SK-N-SH (cell line): ENCODE measurements at regions not wholly inside any gene's neighbourhood (a gene's known extent, or its start where the extent isn't known, plus 50 kb on each side); places are given as distances from the start of the nearest gene placed in this dataset.

ENCODE experiments used
- CTCF ChIA-PET: fragments of 300-600, 350-600 bp; formaldehyde crosslinking; extraction: SDS; loops from one replicate; lab custom pipeline; 2021; lab: Yijun Ruan, JAX
- POLR2A ChIA-PET: fragments of 350-600 bp; sonication (Branson Sonifier 250); formaldehyde crosslinking; extraction: SDS; loops from one replicate; lab custom pipeline; 2020; ENCODE audit warnings: antibody characterized with exemption, inconsistent platforms; lab: Yijun Ruan, JAX
- DNase-seq: peaks from one replicate; pipeline ENCODE4 v3.0.0; 2012
- H2AFZ ChIP-seq: fragments of 200-600 bp; sonication (generic); 2 replicates; pipeline ENCODE4 v1.8.1; 2016; ENCODE audit warnings: antibody characterized with exemption, mild to moderate bottlenecking, low read depth
- H3F3A ChIP-seq: fragments of 200-600 bp; sonication (generic); replicated peaks from 2 replicates; pipeline ENCODE3; 2016; ENCODE audit warnings: antibody characterized with exemption, mild to moderate bottlenecking; ENCODE audit not compliant: insufficient read depth
- H3K27ac ChIP-seq, 2 experiments: fragments of 200-500 bp in 1 of 2; fragments of 200-600 bp in 1 of 2; sonication (Bioruptor generic) in 1 of 2; sonication (generic), shearing (Covaris generic) in 1 of 2; 2 replicates each; pipeline versions ENCODE4 v1.5.1 to v1.6.1; 2014 to 2016; ENCODE audit warnings: low read depth in 2 of 2, inconsistent platforms in 1 of 2, low read length in 1 of 2, mild to moderate bottlenecking in 1 of 2, mixed read lengths in 1 of 2
- H3K27me3 ChIP-seq: fragments of 200-600 bp; sonication (generic), shearing (Covaris generic); 2 replicates; pipeline ENCODE4 v1.6.1; 2016; ENCODE audit warnings: mixed run types; ENCODE audit not compliant: insufficient read depth
- H3K36me3 ChIP-seq, 2 experiments: fragments of 200-500 bp in 1 of 2; fragments of 200-600 bp in 1 of 2; sonication (Bioruptor generic) in 1 of 2; sonication (generic) in 1 of 2; replicated peaks in 1 of 2; 2 replicates each; pipeline versions ENCODE3 to v1.5.1; 2014 to 2016; ENCODE audit warnings: low read length in 1 of 2, mild to moderate bottlenecking in 1 of 2; ENCODE audit not compliant: insufficient read depth in 2 of 2, control insufficient read depth in 1 of 2
- H3K4me1 ChIP-seq, 2 experiments: fragments of 200-500 bp in 1 of 2; fragments of 200-600 bp in 1 of 2; sonication (Bioruptor generic) in 1 of 2; sonication (generic), shearing (Covaris generic) in 1 of 2; 2 replicates each; pipeline versions ENCODE4 v1.5.1 to v1.6.1; 2014 to 2016; ENCODE audit warnings: low read depth in 1 of 2, low read length in 1 of 2, mixed run types in 1 of 2; ENCODE audit not compliant: insufficient read depth in 2 of 2, control insufficient read depth in 1 of 2
- H3K4me2 ChIP-seq: fragments of 200-600 bp; sonication (generic), shearing (Covaris generic); 2 replicates; pipeline ENCODE4 v1.6.1; 2017; ENCODE audit warnings: mixed run types
- H3K4me3 ChIP-seq, 2 experiments: fragments of 200-500 bp in 1 of 2; fragments of 200-600 bp in 1 of 2; sonication (Bioruptor generic) in 1 of 2; sonication (generic), shearing (Covaris generic) in 1 of 2; 2 replicates each; pipeline versions ENCODE4 v1.5.1 to v1.8.1; 2014 to 2016; ENCODE audit warnings: low read depth in 2 of 2, inconsistent platforms in 1 of 2, low read length in 1 of 2, mild to moderate bottlenecking in 1 of 2, mixed read lengths in 1 of 2, moderate library complexity in 1 of 2
- H3K79me2 ChIP-seq: fragments of 200-600 bp; sonication (generic); 2 replicates; pipeline ENCODE4 v1.8.1; 2017; ENCODE audit warnings: mild to moderate bottlenecking; ENCODE audit not compliant: insufficient read depth
- H3K9ac ChIP-seq: fragments of 200-600 bp; sonication (generic); 2 replicates; pipeline ENCODE4 v1.6.1; 2017; ENCODE audit warnings: mixed run types
- H3K9me2 ChIP-seq: fragments of 200-600 bp; sonication (generic); 2 replicates; pipeline ENCODE4 v1.6.1; 2017; ENCODE audit warnings: mixed run types
- H3K9me3 ChIP-seq: fragments of 200-600 bp; sonication (generic); 2 replicates; pipeline ENCODE4 v1.6.1; 2017; ENCODE audit warnings: mixed run types, mild to moderate bottlenecking, moderate library complexity
- H4K20me1 ChIP-seq: fragments of 200-600 bp; sonication (generic); 2 replicates; pipeline ENCODE4 v1.6.1; 2017; ENCODE audit warnings: mild to moderate bottlenecking, mixed run types; ENCODE audit not compliant: insufficient read depth
- CHD2 ChIP-seq: fragments of 150-350 bp; IDR thresholded peaks from 2 replicates; pipeline ENCODE4 v1.6.1; 2018; ENCODE audit warnings: low read length; ENCODE audit not compliant: partially characterized antibody
- FOXJ3 ChIP-seq: sonication (generic); formaldehyde crosslinking; IDR thresholded peaks from 2 replicates; pipeline ENCODE4 v1.5.1; 2020; ENCODE audit warnings: mild to moderate bottlenecking, missing genetic modification reagents
- GABPA ChIP-seq: IDR thresholded peaks from 2 replicates; pipeline ENCODE4 v1.4.0; 2012; ENCODE audit warnings: low read depth, mild to moderate bottlenecking
- GATA2 ChIP-seq: sonication (generic); formaldehyde crosslinking; IDR thresholded peaks from 2 replicates; pipeline ENCODE4 v1.5.0; 2020; ENCODE audit warnings: mild to moderate bottlenecking, missing genetic modification reagents
- MEF2A ChIP-seq: IDR thresholded peaks from 2 replicates; pipeline ENCODE4 v1.4.0; 2012; ENCODE audit warnings: low read depth, borderline replicate concordance
- NFIC ChIP-seq: IDR thresholded peaks from 2 replicates; pipeline ENCODE4 v1.4.0; 2012; ENCODE audit warnings: borderline replicate concordance
- NRF1 ChIP-seq: IDR thresholded peaks from 2 replicates; pipeline ENCODE4 v1.6.1; 2012; ENCODE audit warnings: low read depth, mild to moderate bottlenecking, low read length
- PBX3 ChIP-seq: IDR thresholded peaks from 2 replicates; pipeline ENCODE4; 2012
- POLR2AphosphoS5 ChIP-seq: IDR thresholded peaks from 2 replicates; pipeline ENCODE4 v1.6.1; 2012; ENCODE audit warnings: low read depth, low read length
- REST ChIP-seq: IDR thresholded peaks from 2 replicates; pipeline ENCODE4 v1.6.1; 2012; ENCODE audit warnings: mild to moderate bottlenecking, low read depth, low read length, moderate library complexity
- RFX5 ChIP-seq: IDR thresholded peaks from 2 replicates; pipeline ENCODE4 v1.6.1; 2012; ENCODE audit warnings: mild to moderate bottlenecking, improper control_type of control experiment, low read length
- SIN3A ChIP-seq: IDR thresholded peaks from 2 replicates; pipeline ENCODE4 v1.6.1; 2012; ENCODE audit warnings: low read depth, mild to moderate bottlenecking, low read length, moderate library complexity, borderline replicate concordance
- SMC3 ChIP-seq: IDR thresholded peaks from 2 replicates; pipeline ENCODE4 v1.6.1; 2012; ENCODE audit warnings: low read depth, low read length, improper control_type of control experiment
- TAF1 ChIP-seq: IDR thresholded peaks from 2 replicates; pipeline ENCODE4 v1.6.1; 2012; ENCODE audit warnings: low read depth, mild to moderate bottlenecking, low read length, moderate library complexity, borderline replicate concordance
- TCF12 ChIP-seq: IDR thresholded peaks from 2 replicates; pipeline ENCODE4 v1.4.0; 2012
- TEAD4 ChIP-seq: IDR thresholded peaks from 2 replicates; pipeline ENCODE4 v1.4.0; 2012; ENCODE audit warnings: mild to moderate bottlenecking, borderline replicate concordance; ENCODE audit not compliant: insufficient read depth
- USF1 ChIP-seq: IDR thresholded peaks from 2 replicates; pipeline ENCODE4 v1.4.0; 2012; ENCODE audit warnings: low read depth, borderline replicate concordance
- ZBTB33 ChIP-seq: IDR thresholded peaks from 2 replicates; pipeline ENCODE4 v1.4.0; 2012; ENCODE audit warnings: low read depth, borderline replicate concordance
- WGBS: methylation state at CpG from one replicate; pipeline ENCODE4 v1.1.6; 2017; ENCODE audit warnings: low lambda C conversion rate; 5-methylcytosine and 5-hydroxymethylcytosine counted together

- no peaks in the 10 kb centered on the region for H3K27me3 ChIP-seq
- POLR2A ChIA-PET: no interaction called here
- 43% methylated on average over 15 of the region's 18 CpGs for WGBS
- H3K4me1 ChIP-seq: no peaks in the 10 kb centered on the region
- H4K20me1 ChIP-seq: no peaks in the 10 kb centered on the region
- TF ChIP-seq TEAD4: no peak
- no peak for TF ChIP-seq SIN3A
- no peak for TF ChIP-seq TCF12
- no peak for TF ChIP-seq FOXJ3 (CRISPR knock-in tag)
- no peak for TF ChIP-seq TAF1
- no peak for TF ChIP-seq REST
- TF ChIP-seq NRF1: no peak
- no peak for TF ChIP-seq USF1
- no peak for TF ChIP-seq GABPA
- no peak for TF ChIP-seq ZBTB33
- TF ChIP-seq RFX5: no peak
- TF ChIP-seq POLR2AphosphoS5: no peak
- TF ChIP-seq MEF2A: no peak
- no peak for TF ChIP-seq NFIC
- TF ChIP-seq GATA2 (CRISPR knock-in tag): no peak
- no peak for TF ChIP-seq CHD2
- TF ChIP-seq SMC3: no peak
- TF ChIP-seq PBX3: no peak
- H3K9me2 ChIP-seq: no peaks in the 10 kb centered on the region
- H3F3A ChIP-seq: no peaks in the 10 kb centered on the region
- H3K9ac ChIP-seq: no peak overlapping the region
- CTCF ChIA-PET: interaction anchor here (1.6 to 1.9 kb wide), 2 partner anchors 7 to 223 kb away, joined by 4 to 7 read pairs; no protein-coding TSS in a partner anchor
- H3K27ac ChIP-seq: no peak overlapping the region
- H2AFZ ChIP-seq: no peak overlapping the region
- H3K9me3 ChIP-seq: no peaks in the 10 kb centered on the region
- no peak for DNase-seq
- H3K36me3 ChIP-seq: no peaks in the 10 kb centered on the region
- no peaks in the 10 kb centered on the region for H3K79me2 ChIP-seq
- H3K4me2 ChIP-seq: no peak overlapping the region
- H3K4me3 ChIP-seq: no peak overlapping the region
These were observed 103.0 kb downstream of the CPZ start for GRCh38 chr4:8695237-8696219.
